Mucosa of descending colon (tissue), 3 donors: ENCODE measurements at regions not wholly inside any gene's neighbourhood (a gene's known extent, or its start where the extent isn't known, plus 50 kb on each side); places are given as distances from the start of the nearest gene placed in this dataset.

Experiments
- ATAC-seq: fragments of 200-7000 bp; cut with Tn5 transposase; one replicate; pipeline ENCODE4 v1.9.1; 2020; ENCODE audit warnings: mild to moderate bottlenecking, moderate library complexity
- DNase-seq, 3 donors: peaks; one replicate each; pipeline ENCODE4 v3.0.0-alpha.2; 2020
- H3K36me3 ChIP-seq: fragments of 200-600 bp; one replicate; pipeline ENCODE4 v1.8.0; 2021; ENCODE audit warnings: low read depth, mild to moderate bottlenecking
- H3K4me1 ChIP-seq: fragments of 200-600 bp; one replicate; pipeline ENCODE4 v1.8.0; 2021; ENCODE audit warnings: low read depth, mild to moderate bottlenecking
- H3K4me3 ChIP-seq: fragments of 200-600 bp; one replicate; pipeline ENCODE4 v1.8.0; 2021; ENCODE audit warnings: mild to moderate bottlenecking
- H3K9me3 ChIP-seq: fragments of 200-600 bp; one replicate; pipeline ENCODE4 v1.8.0; 2021; ENCODE audit warnings: mild to moderate bottlenecking
- intact Hi-C, 2 donors: fragments of 100-400 bp; cut with DNase I in 1 of 2; cut with micrococcal nuclease in 1 of 2; formaldehyde crosslinking; loops; one replicate each; pipeline versions ENCODE4 v1.11.0 to v1.11.1; 2022; cut with DNase I, micrococcal nuclease
- TF ChIP-seq, protein P1 (sequence below): fragments of 200-600 bp; IDR thresholded peaks from one replicate; pipeline ENCODE4 v1.8.0; 2022; ENCODE audit warnings: antibody characterized with exemption, mild to moderate bottlenecking
- donor health status: DM: no; HTN: no; CAD: no; lungs with moderate emphysema.
- donor health status: DM: no; HTN: no; CAD: no.
- donor health status: DM: no; HTN: yes; CAD: no.

DNA sequence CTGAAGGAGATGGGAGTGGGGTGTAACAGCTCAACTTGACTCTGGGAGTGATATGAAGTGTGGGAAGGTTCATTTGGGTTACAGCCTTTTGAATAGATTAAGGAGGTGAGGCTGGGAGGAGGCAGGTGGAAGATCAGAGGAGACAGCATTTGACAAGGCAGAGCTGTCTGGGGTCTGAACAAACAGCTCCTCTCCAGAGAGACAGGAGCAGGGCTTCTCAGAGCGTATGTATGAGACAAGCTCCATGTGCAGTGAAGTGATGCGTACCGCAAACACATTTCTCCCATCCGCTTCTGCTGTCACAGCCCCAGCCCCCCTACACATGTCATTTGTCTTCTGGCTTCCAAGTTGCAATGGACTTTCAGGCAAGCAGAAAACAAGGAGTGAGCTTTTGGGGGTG lies 137.1 kb upstream of the E2F8 start:
- no peaks in the 10 kb centered on the region for H3K9me3 ChIP-seq
- no peak for ATAC-seq
- H3K36me3 ChIP-seq, result no peaks in the 10 kb centered on the region
- no peaks in the 10 kb centered on the region for H3K4me1 ChIP-seq
- intact Hi-C loops, result no loop called here
- TF ChIP-seq, protein P1, sequence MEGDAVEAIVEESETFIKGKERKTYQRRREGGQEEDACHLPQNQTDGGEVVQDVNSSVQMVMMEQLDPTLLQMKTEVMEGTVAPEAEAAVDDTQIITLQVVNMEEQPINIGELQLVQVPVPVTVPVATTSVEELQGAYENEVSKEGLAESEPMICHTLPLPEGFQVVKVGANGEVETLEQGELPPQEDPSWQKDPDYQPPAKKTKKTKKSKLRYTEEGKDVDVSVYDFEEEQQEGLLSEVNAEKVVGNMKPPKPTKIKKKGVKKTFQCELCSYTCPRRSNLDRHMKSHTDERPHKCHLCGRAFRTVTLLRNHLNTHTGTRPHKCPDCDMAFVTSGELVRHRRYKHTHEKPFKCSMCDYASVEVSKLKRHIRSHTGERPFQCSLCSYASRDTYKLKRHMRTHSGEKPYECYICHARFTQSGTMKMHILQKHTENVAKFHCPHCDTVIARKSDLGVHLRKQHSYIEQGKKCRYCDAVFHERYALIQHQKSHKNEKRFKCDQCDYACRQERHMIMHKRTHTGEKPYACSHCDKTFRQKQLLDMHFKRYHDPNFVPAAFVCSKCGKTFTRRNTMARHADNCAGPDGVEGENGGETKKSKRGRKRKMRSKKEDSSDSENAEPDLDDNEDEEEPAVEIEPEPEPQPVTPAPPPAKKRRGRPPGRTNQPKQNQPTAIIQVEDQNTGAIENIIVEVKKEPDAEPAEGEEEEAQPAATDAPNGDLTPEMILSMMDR, result no peak
- H3K4me3 ChIP-seq, result no peak overlapping the region
- DNase-seq, result no peak

DNA sequence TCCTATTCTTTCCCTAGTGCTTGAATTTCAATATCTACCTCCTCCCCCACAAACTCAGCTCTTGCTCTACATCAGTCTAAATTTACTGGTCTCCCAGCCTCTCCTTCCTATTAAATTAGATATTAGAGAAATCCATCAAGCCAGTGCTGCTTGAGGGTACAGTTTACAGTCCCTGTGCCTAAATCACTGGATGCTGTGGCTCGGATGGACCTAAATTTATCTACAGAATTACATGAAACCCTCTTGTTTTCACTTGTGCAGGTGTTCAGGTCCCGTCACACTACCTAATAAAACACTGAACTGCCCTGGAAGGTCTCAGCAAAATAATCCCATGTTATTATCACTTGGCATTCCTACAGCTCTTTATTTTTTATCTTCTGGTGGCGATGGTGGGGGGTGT lies 134.7 kb upstream of the E2F8 start:
- Histone ChIP-seq H3K9me3 (no peaks in the 10 kb centered on the region), H3K4me3 (no peak overlapping the region), H3K4me1 (no peaks in the 10 kb centered on the region), H3K36me3 (no peaks in the 10 kb centered on the region)
- TF ChIP-seq, protein P1, result no peak
- ATAC-seq, result no peak
- intact Hi-C loops, result no loop called here
- DNase-seq, result no peak

DNA sequence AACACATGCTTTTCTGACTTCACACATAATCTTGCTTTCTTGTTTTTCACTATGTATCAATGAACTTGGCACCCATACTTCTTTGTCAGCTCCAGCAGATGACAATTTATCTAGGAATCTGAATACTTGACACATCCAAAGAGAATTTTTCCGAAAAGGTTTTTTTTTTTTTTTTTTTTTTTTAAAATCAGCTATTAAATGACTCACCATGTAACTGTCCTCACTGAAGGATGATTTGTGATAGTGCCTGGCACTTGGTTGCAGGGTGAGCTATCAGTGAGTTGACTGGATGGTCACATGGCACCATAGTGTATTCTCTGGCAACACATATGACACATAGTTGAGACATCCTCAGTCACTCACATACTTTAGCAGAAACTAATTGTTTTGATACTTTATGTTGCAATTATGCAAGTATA lies 133.4 kb upstream of the E2F8 start:
- no peak for DNase-seq
- Histone ChIP-seq H3K36me3 (no peaks in the 10 kb centered on the region), H3K9me3 (no peaks in the 10 kb centered on the region), H3K4me1 (no peaks in the 10 kb centered on the region), H3K4me3 (no peak overlapping the region)
- ATAC-seq, result no peak
- intact Hi-C loops, result no loop called here
- TF ChIP-seq, protein P1, result no peak

DNA sequence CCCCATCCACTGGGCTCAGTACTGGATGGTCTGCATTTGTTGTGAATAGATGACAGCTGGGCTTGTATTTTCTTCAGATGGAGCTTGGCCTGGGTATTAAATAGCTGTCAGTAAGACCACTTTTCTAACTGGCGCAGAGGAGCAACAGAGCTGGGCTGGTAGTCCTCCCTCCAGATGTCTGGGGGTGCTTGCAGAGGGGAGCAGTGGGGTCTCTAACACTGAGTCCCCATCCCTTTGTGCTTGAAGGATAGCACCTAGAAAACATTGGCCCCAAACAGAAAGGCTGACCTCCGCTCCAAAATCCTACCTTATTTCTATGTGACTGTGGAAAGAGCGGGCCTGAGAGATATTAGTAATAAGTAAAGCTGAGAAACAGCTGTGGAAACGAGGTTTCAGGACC lies 131.6 kb upstream of the E2F8 start:
- intact Hi-C loops, result no loop called here
- ATAC-seq, result no peak
- no peaks in the 10 kb centered on the region for H3K36me3 ChIP-seq
- no peaks in the 10 kb centered on the region for H3K9me3 ChIP-seq
- DNase-seq, result no peak
- no peak overlapping the region for H3K4me3 ChIP-seq
- TF ChIP-seq, protein P1, result no peak
- H3K4me1 ChIP-seq, result no peaks in the 10 kb centered on the region

DNA sequence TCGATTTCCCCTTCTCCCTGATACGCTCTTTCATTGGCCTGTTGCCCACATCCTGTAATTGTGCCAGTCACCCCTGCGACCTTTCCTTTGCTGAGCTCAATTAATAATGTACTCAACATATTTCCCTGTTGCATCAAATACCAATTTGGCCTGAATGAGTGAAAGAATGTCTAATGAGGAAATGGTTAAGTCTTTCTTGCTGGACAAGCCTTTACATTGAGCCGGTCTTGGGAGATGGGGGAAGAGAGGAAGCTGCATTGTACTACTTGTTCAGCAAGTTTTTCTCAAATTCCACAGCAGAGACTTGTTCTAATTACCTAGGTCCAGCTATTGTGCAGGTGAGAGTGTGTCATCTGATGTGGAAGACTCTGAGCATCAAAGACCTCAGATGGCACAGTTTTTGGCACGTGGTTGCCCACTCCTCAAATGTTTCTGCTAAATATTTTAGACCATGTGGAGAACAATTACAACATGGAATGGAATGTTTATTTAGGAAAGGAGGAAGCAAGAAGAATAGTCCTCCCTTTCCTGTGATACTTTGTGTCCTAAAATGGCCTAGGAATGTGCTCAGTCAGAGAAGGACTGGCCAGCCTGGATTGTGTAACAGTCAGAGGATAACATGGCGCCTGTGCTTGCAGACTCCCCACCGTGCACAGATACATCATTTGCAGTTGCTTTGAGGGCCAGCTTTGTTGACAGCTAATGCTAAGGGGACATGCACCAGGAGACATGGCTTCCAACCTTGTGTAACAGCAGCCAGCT lies 129.5 kb upstream of the E2F8 start:
- DNase-seq, result no peak
- TF ChIP-seq, protein P1, result no peak
- intact Hi-C loops, result no loop called here
- Histone ChIP-seq H3K4me1 (no peaks in the 10 kb centered on the region), H3K9me3 (no peaks in the 10 kb centered on the region), H3K36me3 (no peaks in the 10 kb centered on the region), H3K4me3 (no peak overlapping the region)
- peak; percentile 31 for ATAC-seq
